ENCODE measurements at regions not wholly inside any gene's neighbourhood (a gene's known extent, or its start where the extent isn't known, plus 50 kb on each side); places are given as distances from the start of the nearest gene placed in this dataset.

DNA sequence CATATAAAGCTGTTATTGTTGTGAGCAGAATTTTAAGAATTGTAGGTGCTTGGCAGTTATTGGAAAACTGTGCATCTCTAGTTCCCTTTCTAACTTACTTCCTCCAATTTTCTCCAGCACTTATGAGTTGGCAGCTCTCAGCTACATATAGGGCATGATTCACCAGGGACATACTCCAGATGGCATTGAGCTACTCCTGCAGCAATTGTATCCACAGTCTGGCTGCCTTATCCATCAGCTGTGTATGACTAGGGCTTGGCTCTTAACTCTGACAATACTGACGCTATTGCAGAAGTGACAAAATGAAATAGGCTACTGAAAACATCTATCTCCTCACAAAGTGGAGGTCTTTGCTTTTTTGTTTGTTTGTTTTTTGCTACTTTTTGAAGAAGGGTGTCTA lies 276.7 kb downstream of the POU4F1 start:
- DNase-seq (ENCODE audit: low spot score) = no peak

DNA sequence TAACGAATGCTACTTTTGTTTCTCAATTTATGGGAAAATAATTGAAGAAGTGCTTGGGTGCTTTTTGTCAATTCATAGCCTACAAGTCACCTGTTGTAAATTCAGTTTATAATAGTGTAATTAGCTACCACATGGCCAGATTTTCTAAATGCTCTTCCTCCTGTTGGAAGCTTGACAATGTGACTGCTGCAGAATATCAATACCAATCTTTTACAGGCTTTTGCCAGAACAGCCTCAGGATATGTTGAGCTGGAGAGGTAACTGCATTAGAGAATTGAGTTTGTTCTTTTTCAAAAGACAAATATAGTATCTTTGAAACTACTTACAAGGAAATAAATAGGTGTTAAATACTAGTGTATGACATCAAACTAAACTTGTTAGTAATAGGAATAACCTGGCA lies 277.8 kb downstream of the POU4F1 start:
- no peak for DNase-seq (ENCODE audit: low spot score)

DNA sequence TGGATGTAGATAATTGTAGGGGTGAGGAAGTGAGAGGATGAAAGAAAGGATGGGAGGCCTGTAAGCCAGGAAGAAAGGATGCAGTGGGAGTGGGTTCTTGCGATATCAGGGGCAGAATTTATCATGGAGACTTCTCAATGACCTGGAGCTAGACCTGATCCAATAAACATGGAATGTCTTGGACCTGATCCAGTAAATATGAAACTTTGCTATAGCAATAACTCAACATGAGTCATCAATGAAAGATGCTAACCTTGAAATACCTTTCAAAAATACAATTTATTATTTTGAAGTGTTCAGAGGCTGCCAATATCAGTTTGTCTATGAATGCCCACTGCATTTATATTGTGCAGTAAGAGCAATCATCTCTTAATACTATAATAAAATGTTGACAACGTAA lies 279.5 kb downstream of the POU4F1 start:
- no peak for DNase-seq (ENCODE audit: low spot score)

DNA sequence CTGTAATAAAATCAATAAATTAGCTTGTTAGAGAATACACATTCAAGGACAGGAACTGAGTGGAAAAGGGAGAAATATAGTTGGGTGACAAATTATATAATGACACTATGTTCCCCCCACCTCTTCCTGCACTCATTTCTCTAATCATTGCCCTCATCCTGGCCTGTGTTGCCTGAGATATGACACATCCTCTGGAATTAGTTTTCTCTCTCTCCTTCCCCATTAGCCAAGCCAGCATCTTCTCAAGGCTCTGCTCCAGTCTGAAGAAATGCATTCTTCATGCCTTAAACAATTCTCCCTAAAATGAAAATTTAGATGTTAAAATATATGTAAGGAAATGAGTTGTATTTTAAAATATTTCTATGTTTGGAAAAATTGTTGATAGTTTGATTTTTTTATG lies 280.3 kb downstream of the POU4F1 start:
- DNase-seq (ENCODE audit: low spot score) = no peak

DNA sequence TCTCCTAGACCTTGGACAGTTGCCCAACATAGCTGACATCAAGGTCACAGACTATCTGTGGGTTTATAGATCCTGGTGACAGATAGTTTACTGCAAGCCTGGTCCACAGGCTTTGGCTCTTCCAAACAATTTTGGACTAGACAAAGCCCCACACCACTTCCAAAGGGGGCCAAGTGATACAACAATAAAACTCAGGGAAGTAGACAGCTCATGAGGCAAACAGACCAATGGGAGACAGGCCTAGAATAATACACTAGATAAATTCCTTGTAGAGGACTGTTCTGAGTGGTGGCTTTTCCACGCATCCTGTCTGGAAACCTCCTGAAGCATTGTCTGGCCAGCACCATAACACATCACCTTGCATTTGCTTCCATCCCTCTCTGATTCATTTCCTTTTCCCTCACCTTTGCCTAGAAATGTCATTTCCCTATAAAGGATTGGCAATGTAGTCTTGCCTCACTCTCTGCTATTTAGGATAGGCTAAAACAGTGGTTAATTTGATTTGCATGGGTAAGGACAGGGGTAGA lies 284.2 kb downstream of the POU4F1 start:
- DNase-seq (ENCODE audit: low spot score) = no peak

DNA sequence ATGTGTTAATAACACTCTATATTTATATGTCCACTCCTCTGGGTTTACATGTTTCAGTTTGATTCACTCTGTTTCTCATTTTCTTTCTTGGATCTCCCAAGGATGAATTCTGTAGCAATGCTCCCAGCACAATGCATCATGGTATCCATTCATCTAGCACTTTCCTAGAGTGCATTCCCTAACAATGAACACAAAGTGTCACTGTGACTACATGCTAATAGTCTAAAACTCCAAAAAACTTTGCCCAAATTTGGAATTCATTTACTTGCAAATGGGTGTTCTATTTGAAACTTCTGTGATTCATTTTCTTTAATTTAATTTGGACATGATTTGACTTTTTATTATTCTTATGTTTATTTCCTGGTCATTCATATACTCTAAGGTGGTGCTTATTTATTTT lies 286.3 kb downstream of the POU4F1 start:
- no peak for DNase-seq (ENCODE audit: low spot score)

DNA sequence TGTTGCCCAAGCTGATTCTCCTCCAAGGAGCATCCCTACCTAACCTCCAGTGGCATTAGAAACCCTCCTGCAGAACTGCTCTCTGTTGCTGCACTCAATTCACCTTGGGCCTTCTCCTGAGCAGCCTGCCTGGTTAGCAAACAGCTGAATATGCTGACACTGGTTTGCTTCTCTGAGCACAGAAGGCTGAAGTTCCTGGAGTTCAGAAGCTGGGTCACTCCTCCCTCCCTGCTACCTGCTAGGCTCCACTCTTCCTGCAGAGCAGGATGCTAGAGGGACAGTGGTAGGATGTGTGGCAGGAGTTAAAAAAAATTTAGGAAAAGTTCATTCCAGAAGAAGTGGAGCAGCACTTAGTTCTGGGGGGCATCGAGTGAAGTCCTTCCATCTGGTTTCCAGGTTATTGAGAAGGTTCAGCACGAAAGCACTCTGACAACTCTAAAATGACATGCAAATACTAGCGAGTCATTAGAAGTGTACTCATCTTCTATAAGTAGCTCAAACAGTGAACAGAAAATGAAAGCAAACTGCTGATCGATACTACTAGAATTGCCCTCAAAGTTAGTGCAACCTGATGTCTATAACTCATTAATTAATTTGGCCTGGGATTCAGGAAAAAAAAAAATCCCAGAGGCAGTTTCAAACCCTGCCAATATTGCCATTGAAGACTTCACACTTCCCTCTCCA lies 293.7 kb downstream of the POU4F1 start:
- DNase-seq (ENCODE audit: low spot score) = no peak

DNA sequence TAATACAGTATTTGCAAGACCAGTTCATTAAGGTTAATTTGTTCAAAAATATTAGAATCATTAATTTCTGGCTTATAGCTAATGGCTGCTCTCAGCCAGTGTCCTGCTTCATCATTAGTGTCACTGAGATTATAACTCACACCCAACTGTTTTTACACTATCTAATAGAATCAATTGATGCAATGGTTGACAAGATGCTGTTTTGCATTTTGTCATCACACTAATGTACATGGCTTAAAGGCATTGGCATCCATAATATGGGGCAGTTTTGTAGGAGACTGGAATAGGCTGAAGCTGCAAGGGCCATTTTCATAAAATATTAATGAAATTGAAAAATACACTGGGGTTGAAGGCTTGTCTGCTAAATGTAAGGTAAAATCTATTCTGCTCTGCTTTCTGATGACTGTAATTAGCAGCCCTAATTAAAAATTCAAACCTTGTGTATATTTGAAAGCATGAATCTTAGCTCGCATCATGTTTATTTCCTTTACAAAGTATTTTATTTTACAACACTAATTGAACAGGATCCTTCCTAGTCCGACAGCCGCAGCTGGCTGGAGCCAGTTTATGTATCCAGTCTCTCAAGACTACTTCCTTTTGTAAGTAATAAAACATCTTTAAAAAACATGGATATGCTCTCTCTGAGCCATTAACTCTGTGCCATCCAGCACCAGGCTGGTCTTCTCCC lies 296.7 kb downstream of the POU4F1 start:
- DNase-seq (ENCODE audit: low spot score) = no peak

DNA sequence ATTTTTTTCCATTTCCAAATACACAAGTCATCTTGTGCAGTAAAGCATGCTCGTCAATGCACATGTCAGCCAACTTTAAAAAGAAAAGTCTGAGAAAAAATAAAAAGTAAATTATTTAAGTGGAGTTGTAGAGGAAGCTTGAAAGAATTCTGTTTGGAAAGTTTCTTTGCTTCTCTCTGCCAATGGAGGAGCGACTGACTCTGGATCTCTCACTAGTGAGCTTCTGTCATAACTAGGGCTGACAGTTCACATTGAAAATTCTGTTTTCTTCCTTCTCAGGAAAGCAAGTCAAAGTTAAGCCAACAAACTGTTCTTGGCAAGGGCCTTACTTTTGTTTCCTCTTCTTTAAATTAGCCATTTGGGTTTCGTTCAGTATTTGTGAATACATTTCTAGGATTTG lies 298.2 kb downstream of the POU4F1 start:
- DNase-seq (ENCODE audit: low spot score) = no peak

DNA sequence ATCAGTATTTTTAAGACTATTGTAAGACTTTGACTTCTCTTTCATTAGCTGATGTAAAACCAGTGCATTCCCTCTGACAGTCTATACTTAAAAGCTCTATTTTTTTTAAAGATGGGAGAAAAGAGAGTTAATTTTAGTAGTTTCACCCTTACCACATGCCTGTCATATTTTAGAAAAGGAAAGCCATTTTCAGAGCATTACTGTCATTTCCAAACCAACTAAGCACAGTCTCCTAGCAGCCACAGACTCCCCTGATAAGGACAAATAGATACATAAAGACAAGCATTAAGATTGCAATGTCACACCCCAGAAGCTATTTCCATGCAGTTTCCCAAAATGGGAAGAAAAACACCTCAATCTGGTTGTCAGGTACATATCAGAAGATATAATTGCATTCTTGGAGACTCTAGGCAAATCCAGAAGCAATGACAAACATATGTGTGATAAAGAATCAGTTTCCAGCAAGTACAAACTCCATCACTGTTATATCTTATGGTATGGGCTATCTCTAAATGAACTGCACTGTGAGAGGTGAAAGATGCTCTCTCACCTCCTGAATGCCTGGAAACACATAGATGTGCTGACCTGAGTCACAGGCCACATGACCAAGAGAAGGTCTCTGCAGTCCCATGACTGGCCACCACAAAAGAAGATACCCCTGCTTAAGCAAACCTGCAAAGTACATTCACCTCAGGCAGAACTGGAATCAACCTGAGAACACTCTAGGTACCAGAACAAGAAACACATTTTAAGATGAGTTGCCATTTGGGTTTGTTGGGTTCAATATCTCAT lies 303.3 kb downstream of the POU4F1 start:
- no peak for DNase-seq (ENCODE audit: low spot score)

DNA sequence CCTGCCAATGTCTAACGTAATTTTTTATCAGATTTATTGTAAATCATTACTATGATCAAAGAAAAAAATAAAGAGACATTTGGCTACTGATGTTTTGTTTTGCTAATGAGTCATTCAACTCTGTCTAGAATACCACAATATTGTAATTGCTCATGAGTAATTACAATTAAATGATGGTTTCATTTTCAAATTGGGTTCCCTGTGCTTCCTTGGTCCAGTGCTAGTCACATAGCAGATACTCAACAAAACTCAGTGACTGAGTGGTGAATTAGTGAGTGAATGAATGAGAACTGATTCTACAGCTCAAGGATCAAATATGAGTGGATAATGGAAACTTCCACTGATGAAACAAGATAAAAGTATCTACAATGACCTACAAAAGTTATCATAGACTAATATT lies 304.7 kb downstream of the POU4F1 start:
- peak; percentile 2 for DNase-seq (ENCODE audit: low spot score)

DNA sequence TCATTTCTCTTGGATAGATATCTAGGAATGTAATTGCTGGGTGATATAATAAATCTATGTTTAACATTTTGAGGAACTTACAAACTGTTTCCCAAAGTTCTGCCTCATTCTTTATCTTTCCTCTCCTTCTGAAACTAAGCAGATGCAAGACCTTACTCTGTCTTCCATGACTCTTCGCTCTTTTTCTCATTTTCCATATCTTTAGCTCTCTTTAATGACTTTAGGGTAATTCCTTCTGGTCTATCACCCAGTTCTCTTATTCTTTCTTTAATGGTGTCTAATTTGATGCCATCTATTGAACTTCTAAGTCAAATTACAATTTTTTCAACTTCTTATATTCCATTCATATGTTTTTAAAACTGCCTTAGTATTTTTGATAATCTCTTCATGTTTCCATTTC lies 316.6 kb downstream of the POU4F1 start:
- no peak for DNase-seq (ENCODE audit: low spot score)

DNA sequence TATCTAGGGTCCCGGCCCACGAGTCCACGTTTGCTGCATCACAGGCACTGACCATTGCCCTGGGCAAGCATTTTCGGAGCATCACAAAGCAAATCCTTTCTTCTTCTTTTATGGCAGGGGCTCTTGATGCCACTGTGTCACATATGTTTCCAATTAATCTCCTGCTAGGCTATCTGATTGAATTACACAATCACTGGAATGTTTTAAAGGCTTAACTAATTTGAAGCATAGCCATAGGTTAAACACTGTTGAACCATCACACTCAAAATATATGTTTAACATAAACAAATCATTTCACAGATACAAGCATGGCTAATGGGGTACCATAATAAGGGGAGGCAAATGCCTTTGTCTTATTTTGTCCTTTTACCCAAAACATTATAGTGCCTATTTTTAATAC lies 338.3 kb downstream of the POU4F1 start:
- no peak for DNase-seq (ENCODE audit: low spot score)

DNA sequence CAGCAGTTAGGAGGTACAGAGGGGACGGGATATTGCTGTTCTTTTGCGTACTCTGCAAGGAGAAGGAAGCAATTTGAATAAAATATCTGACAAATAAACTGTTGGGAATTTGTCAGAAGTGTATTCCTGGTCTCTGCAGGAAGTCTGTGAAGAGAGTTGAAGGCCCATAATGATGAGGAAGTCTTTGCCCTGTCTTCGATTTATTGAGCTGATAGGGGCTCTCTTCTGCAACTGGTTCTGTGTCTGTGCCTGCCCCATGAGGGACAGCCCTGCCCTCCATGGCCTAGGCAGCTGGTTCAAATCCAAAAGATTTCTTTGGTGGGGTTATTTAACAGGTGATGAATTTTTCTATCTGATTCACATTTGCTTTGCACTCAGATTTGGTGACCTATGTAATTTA lies 339.7 kb upstream of the EDNRB start:
- DNase-seq (ENCODE audit: low spot score) = no peak

DNA sequence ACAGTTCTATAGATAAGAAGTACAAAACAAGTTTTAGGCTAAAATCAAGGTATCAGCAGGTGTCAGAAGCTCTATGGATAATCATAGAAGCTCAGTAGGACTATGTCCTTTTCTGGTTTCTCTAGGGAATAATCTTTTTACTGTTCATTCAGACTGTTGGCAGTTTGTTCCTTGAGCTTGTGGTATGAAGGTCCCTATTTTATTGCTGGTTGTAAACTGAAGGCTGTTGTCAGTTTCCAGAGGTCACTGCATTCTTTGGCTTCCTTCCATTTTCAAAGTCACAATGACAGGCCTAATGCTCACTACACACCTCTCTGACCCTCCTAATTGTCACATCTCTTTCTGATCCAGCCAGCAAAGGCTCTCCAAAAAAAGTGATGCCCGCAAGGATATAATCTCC lies 337.9 kb upstream of the EDNRB start:
- no peak for DNase-seq (ENCODE audit: low spot score)

DNA sequence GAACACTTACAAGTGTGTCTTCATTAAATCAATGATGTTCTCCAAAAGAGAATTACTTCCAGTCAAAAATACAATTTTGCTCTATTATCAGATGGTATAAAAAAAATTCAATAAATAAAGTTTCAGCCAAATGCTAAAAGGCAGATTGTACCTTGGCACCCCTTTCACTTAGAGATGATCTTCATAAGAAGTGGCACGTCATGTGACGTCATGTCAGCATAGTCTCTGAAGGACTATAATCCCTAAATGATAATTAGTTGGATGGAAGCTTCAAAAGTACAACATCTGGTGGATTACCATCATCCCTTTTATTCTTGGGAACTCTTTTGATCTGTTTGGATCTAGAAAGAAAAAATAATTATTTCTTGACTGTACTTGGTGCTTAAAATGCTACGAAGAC lies 335.5 kb upstream of the EDNRB start:
- DNase-seq (ENCODE audit: low spot score) = no peak

DNA sequence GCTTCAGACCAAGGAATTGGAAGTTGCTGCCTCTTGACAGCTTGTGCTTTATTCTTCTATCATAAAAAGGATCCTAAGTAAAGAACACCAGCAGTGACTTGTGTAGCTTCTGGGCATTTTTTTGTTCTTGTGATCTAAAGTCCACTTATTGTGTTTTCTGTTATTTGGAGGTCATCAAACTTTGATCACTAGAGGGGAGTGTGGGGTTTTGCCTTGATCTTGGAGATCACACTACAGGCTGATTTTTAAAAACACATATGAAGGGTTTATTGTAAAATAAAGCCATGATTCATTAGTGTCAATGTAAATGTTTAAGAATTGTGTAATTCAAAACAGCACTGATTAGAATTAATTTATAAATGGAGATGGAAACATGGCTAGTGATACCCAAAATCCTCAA lies 328.7 kb upstream of the EDNRB start:
- DNase-seq (ENCODE audit: low spot score) = no peak

DNA sequence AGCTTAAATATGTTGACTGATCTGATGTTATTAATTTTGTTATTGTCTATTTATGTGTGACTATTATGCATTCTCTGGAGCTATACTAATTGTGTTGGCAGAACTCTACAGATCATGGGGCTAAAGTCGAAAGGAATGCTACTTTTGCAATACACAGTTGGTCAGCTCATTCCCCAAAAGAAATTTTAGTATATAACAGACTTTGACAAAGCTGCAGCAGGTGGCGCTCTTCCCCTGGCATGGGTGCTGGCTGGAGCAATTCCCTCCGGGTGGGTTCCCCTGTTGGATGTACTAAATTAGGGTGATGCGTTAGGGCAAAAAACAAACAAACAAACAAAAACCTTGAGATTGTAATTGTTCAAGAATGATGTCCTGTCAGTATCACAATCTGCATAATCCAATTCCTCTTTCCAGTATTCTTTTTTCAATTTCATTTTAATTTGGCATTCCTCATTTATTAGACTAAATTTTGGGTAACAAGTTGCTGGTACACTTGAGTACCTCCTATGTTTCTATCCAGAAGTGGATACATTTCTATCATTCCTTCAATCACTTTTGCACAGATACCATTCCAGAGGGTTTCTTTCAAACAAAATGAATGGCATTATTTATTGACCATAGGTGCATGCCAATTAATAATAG lies 322.8 kb upstream of the EDNRB start:
- DNase-seq (ENCODE audit: low spot score) = peak; percentile 32

DNA sequence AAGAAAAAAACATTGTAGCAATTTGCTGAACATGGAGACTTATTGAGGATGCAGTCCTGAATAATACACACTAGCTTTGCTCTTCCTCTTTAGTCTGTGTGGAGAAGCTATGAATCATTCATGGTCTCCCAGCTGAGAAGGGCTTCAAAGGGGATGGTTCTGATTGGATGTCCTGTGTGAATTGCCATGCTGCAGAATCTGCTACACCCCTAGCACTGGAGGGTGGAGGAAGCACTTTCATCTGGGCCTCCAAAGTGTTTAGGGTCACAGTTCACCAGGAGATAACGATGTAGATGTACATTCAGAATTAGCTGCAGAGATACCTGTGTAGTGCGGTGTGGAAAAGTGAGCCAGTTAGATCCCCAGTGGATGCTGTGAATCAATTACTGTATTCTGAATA lies 321.1 kb upstream of the EDNRB start:
- peak; percentile 11 for DNase-seq (ENCODE audit: low spot score)

DNA sequence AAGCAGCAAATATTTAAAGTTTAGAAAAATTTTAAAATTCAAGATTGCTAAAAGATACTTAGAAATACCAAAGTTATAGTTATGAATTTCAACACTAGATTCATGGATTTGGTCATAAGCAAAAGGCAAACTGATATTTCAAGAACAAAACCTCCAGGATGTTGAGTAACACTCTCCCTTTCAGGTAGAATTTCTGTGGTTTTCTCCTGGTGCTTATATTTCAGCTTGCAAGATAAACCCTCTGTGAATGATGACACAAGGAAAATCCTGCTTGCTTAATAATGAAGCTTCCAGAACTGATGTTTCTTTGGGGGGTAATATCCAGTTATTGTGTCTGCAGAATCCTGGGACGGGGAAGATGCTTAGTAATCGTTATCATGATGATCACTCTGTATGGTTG lies 320.3 kb upstream of the EDNRB start:
- DNase-seq (ENCODE audit: low spot score) = no peak

DNA sequence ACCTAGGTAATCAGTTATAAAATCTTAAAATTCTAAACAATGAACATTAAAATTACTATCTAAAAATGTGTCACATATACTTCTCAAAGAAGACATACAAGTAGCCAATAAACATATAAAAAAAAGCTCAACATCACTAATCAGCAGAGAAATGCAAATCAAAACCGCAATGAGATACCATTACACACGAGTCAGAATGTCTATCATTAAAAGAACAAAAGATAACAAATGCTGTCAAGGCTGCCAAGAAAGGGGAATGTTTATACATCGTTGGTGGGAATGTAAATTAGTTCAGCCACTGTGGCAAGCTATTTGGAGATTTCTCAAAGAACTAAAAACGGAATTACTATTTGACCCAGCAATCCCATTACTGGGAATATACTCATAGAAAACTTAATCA lies 310.3 kb upstream of the EDNRB start:
- no peak for DNase-seq (ENCODE audit: low spot score)

DNA sequence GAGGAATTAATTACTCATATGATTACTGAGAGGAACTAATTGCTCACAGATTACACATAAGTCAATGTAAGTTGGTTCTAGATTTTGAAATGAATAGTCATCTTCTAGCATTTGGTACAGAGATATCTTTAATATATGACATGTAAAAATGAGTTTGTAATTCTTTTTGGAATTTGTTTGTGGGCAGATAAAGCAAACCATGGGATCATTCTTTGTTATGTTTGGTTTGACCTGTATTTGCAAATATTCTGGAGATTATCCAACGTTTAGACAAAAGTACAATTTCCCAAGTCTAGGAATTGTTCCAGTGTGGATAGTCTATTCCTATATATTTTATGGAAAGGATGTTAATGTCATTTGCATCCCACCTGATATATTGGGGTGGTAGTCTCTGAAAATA lies 309.6 kb upstream of the EDNRB start:
- no peak for DNase-seq (ENCODE audit: low spot score)

DNA sequence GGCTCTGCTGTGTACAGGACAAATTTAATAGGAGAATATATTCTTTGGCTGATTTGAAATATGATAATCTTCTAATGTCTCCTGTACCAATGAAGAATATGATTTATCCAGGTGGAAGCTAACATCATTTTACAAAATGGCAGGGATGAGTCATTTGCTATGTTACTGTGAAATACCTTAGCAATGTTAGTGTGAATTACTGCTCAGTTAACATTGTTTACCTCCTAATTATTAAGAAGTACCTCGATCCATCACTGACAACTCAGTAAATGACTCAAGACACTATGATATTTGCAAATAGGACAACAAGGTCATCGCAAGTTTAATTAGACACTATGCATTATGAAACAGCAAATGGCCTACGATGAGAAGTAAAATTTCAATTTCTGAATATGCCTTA lies 309.1 kb upstream of the EDNRB start:
- no peak for DNase-seq (ENCODE audit: low spot score)

Measured in SW480 (cell line).